OCI-LY7 (cell line): ENCODE measurements at regions not wholly inside any gene's neighbourhood (a gene's known extent, or its start where the extent isn't known, plus 50 kb on each side); places are given as distances from the start of the nearest gene placed in this dataset.

Experiments used
- EZH2phosphoT487 ChIP-seq: fragments of 200-600 bp; sonication (generic); IDR thresholded peaks from 2 replicates; pipeline ENCODE4 v1.6.1; 2018; ENCODE audit warnings: low read depth, borderline replicate concordance, mild to moderate bottlenecking, mixed run types, antibody characterized with exemption, low read length, moderate library complexity, mixed read lengths
- TF ChIP-seq, protein P1 (sequence below): fragments of 200-600 bp; sonication (generic); conservative IDR thresholded peaks from 2 replicates; pipeline ENCODE4 v1.5.1; 2014; ENCODE audit warnings: mild to moderate bottlenecking, antibody characterized with exemption, low read length, moderate library complexity, mixed read lengths

DNA sequence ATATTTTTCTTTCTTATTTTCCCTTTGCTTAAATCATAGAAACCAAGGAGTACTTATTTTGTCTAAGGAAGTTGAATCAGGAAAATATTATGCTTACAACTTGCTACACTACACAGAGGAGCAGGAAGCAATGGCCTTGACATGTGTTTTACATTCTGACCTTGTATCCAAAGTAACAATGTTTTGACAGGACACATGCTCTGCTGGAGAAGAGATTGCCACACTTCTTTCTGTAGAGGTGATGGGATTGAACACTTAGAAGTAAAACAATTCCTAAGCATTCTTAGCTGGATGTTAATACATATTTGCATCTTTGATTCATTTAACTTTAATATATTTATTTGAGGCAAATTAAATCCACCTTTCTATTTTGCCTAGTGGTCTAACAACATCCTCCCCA is 929.1 kb downstream of the DSC3 start:
- TF ChIP-seq, protein P1, sequence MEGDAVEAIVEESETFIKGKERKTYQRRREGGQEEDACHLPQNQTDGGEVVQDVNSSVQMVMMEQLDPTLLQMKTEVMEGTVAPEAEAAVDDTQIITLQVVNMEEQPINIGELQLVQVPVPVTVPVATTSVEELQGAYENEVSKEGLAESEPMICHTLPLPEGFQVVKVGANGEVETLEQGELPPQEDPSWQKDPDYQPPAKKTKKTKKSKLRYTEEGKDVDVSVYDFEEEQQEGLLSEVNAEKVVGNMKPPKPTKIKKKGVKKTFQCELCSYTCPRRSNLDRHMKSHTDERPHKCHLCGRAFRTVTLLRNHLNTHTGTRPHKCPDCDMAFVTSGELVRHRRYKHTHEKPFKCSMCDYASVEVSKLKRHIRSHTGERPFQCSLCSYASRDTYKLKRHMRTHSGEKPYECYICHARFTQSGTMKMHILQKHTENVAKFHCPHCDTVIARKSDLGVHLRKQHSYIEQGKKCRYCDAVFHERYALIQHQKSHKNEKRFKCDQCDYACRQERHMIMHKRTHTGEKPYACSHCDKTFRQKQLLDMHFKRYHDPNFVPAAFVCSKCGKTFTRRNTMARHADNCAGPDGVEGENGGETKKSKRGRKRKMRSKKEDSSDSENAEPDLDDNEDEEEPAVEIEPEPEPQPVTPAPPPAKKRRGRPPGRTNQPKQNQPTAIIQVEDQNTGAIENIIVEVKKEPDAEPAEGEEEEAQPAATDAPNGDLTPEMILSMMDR, result no peak
- no peak for TF ChIP-seq EZH2phosphoT487
